NCI-H1105 treated with DMSO at 0.1 percent for 48 hours (cell line): ENCODE measurements at regions not wholly inside any gene's neighbourhood (a gene's known extent, or its start where the extent isn't known, plus 50 kb on each side); places are given as distances from the start of the nearest gene placed in this dataset.

Experiments used
- DNase-seq: peaks from one replicate; lab custom pipeline; 2025; lab: John Stamatoyannopoulos, UW

DNA sequence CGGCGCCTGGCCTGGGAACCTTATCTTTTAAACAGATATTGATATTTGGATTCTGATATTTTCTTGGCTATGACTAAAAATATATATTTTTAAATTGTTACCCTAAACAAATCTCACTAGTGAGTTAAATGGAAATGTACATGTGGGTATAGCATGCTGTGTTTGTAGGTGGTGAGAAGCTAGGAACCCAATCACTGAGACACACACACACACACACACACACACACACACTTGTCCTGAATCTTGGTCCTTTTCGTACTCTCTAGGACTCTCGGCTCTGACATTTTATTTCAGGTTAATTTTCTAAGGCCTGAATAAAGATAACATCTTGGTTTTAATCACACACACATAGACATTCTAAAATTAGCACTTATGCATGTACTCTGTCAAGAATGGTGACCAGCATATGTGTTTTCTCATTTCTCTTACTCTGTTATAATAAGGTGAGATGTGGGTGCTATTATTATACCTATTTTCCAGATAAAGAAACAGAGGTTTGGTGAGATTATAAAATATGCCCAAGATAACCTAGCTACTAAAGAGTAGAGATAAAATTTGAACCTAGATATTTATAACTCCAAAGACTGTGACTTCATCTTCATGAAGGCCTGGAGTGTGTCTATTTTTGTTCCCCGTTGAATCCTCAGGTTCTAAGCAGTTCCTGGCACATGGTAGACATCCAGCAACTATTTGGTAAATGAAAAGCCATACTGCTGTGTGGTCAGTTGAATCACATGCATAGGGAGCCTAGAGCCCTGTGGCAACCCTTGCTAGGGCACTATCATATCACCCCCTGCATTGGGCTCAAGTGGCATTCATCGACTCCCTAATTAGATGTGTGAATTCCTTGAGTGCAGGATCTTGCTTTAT, 85.0 kb upstream of the RAB3GAP2 start:
- no peak for DNase-seq

DNA sequence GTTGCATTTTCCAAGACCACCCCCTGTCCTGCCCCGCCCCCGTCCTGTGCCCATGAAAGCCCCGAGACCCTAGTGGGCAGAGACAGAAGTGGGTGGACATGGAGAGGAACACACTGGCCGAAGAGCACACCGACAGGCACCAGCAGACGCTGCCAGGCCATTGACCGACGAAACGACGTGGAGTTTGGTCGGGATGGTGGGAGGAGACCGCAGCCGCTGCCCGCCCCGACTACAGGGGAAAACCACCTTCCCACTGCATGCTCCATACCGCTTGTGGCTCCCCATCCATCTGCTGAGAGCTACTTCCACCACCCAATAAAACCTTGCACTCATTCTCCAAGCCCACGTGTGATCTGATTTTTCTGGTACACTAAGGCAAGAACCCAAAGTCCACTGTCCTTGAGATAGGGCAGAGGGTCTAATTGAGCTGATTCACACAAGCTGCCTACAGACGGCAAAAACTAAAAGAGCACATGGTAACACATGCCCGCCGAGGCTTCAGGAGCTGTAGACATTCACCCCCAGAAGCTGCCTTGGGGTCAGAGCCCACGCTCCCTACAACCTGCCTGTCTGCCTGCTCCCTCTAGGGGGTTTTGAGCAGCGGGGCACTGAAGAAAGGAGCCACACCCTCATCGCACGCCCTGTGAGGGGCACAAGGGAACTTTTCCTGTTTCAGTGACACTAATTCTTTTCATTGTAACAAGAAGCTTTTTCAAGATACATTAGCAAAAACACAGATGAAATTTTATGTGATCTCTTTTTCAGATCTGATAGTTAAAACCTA, 81.2 kb upstream of the RAB3GAP2 start:
- DNase-seq, result no peak

DNA sequence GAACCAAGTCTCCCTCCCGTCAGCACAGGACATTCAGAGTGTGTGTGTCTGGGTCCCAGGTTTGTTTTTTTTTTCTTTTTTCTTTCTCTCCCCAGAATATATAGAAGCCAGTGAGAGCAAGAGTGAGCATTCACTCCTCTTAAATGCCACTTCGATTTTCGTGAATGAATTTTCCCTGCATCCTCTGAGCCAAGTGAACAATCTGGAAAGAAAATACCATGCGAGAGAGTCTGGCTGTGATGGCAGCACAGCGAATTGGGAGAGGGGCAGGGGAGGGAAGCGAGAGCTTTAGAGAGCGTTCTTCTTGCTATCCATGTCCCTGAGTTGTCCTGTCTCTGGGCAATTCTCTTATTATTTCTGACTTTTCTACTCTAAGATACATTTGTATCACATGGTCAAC, 76.0 kb upstream of the RAB3GAP2 start:
- no peak for DNase-seq

DNA sequence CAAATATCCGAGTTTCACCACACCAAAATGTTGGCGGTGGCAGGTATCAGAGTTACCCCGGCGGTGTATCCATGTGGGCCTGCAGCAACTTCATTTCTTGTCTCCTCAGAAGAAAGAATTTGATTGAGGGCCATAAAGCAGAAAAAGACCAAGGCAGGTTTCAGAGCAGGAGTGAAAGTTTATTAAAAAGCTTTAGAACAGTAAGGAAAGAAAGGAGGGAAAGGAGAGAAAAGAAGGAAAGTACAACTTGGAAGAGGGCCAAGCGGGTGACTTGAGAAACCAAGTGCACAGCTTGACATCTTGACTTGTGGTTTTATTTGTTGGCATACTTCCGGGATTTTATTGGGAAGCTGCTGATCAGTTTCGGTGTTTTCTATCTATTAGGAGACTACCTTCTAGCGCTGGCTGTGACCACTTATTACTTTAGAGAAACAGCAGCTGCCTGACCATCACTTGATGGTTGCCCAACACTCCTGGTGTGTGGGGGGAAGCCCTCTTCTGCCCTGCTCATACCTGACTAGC, 75.5 kb upstream of the RAB3GAP2 start:
- no peak for DNase-seq

DNA sequence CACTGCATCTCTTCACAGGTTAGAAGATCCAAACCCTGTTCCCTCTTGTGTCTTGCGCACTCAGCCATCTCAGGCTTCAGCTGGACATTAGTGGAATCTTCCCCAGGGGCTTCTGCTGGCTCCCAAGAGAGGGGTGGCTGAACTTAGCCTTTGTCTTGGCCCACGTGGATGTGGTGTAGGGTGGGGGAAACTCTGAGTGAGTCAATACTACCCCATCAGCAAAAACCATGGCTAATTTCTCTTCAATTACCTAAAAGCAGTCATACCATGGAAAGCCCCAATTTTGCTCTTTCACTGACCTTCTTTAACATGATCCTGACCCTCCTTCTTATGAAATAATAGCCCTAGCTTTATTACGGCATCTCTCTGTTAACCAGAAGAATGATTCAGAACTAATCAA, 72.5 kb upstream of the RAB3GAP2 start:
- no peak for DNase-seq

DNA sequence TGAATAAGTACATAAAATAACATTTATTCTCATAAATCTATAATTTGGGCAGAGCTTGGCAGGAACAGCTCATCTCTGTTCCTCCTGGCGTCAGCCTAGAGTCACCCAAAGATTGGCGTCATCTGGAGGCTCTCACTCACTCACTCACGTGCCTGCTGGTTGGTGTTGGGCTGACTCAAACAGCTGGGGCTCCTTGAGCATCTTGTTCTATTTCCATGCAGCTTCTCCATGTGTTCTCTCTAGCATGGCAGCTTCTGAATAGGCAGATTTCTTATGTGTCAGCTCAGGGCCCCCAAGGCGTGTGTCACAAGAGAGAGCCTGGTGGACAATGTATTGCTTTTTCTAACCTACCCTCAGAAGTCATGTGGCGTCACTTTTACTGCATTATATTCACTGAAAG, 70.6 kb upstream of the RAB3GAP2 start:
- no peak for DNase-seq

DNA sequence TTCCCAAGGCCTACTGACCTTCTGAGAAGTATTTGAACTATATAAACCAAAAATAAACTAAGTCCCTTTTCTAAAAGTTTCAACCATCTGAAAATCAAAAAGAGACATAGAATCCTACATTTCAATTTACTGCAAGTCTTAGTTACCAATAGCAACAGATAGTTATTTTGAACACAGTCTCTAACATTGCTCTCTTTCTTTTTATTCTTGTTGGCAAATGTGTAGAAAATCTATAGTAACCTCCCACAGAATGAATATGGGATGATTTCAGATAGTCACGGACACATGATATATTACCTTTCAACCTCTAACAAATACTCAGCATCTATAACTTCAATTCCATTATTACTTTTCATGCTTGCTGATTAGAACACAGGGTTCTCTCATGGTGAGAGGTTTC, 68.9 kb upstream of the RAB3GAP2 start:
- DNase-seq, result no peak

DNA sequence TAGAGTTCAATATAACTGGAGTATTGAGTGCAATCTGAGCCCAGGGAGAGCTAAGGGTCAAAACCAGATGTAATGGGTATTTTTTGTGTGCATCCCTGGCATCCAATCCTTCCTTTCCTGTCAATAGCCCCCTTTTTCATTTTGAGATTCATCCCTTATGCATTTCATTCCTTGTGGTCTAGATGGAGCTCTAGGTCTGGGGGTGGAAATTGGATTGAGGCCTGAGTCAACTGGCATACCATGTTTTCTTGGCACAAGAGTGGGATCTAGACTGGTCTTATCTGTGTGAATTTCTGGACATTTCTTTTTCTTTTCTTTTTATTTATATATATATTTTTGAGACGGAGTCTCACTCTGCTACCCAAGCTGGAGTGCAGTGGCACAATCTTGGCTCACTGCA, 67.3 kb upstream of the RAB3GAP2 start:
- DNase-seq, result peak; percentile 4

DNA sequence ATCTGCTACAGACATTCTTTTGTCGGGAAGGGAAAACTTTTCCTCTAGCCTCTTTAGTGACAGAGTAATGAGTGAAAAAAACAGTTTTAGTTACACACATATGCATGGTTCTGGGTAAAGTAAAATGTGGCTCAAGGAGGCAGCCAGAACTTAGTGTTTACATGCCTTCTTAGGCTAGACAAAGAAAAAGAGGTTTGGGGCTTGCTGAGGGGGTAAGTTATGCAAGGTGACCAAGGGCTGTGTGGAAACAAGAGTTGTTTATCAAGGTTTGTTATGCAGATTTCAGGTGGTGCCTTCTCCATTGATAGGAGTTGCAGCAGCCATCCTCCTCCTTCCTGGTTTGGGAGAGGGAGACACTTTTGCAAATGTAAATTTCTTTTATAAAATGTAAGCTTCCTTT, 66.5 kb upstream of the RAB3GAP2 start:
- DNase-seq, result no peak

DNA sequence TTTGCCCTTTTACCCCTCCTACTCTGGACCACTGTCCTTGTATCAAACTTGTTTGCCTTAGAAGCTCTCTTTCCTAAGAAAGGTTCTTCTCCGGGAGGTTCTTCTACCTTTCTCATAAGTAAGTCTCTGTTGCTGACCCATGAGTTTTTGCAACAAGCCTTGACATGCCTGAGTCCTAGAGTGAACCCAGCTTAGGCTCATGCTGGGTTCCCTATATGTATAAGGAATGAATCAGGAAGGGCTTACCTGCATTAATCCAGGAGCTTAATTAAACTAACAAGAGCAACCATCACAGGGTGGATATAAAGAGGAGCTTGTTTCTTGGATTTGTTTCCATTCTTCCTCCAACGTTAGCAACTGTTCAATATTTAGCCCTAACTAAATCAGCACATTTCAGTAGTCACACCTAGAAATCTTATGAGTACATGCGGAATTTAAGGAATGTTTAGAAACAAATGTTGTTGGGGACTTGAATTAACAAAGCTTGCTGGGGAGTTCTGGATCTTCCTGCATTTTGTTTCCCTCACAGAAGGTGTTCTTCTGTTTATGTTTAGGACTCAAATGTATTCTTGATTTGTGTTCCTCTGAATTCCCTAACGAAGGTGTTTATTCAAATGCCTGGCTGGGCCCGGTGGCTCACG, 64.3 kb upstream of the RAB3GAP2 start:
- no peak for DNase-seq

DNA sequence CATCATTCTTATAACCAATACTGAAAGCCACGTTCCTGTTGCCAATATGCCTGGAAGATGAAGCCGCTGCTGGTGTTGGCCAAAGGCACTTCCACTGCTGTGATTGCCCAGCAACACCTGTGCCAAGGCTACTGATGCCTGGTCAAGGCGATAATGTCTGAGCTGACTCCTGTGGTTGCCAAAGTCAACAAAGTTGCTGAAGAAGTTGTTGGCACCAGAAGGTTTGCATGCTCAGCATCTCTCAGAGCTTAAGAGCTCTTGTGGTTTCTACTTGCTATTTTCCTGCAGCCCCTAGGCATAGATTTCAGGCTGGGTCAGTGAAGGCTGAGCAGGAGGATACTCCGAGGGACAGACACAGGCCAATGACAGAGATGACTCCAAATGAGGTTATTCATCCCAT, 63.4 kb upstream of the RAB3GAP2 start:
- DNase-seq, result peak; percentile 21

DNA sequence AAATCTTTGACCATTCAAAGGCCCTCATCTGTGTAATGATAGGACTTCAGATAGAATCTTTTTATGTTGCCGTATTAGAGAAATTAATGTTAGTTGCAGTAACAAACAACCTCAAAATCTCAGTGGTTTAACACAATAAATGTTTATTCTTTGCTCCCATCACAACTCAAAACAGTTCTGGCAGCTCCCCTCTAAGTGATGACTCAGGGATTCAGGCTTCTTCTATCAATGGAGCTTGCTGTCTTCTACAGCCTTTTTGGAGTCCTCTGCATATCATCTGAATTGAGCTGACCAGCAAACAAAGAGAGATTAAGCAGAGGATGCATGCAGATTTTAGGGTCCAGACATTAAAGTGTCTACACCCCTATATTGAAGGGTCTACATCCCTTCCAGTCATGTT, 59.1 kb upstream of the RAB3GAP2 start:
- DNase-seq, result no peak

DNA sequence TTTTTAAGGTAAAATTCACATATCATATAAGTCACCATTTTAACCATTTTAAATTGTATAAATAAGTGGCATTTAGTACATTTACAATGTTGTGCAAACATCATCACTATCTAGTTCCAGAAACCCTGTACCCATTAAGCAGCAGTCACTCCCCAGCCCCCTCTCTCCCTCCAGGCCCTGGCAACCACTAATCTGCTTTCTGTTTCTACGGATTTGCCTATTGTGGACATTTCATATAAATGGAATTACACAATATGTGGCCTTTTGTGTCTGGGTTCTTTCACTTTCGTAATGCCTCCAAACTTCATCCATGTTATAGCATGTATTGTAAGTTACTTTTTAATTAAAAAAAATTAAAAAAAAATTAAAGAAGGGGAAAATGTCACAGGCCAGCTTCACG, 58.0 kb upstream of the RAB3GAP2 start:
- DNase-seq, result no peak

DNA sequence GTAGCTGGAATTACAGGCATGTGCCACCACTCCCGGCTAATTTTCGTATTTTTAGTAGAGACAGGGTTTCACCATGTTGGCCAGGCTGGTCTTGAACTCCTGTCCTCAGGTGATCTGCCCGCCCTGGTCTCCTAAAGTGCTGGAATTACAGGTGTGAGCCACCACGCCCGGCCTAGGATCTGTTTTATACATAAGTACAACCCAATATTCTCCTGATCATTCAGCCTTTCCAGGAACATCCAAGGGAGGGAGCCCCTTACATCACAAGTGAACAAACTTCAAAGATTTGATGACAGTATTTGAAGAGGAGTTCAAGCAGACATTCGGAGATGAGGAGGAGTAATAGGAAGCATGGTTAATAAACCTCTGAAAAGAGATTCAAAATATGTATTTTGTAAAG, 54.9 kb upstream of the RAB3GAP2 start:
- DNase-seq, result no peak

DNA sequence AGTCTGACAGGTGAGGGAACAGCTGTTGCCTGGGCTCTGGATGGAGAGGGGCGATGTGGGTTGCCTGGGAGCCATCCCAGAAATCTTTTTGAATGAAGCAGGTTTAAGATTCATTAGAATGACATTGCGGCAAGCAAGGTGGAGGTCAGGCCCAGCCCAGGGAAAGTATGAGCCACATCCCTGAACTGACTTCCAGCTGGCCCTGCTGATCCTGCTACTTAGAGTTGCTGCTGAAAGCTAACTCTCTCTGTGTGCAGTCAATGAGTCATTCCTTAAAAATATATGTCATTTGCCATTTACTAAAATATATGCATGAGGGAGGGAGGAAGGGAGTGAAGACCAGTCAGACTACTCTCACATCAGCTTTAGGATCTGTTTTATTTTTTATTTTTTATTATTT, 54.3 kb upstream of the RAB3GAP2 start:
- no peak for DNase-seq

DNA sequence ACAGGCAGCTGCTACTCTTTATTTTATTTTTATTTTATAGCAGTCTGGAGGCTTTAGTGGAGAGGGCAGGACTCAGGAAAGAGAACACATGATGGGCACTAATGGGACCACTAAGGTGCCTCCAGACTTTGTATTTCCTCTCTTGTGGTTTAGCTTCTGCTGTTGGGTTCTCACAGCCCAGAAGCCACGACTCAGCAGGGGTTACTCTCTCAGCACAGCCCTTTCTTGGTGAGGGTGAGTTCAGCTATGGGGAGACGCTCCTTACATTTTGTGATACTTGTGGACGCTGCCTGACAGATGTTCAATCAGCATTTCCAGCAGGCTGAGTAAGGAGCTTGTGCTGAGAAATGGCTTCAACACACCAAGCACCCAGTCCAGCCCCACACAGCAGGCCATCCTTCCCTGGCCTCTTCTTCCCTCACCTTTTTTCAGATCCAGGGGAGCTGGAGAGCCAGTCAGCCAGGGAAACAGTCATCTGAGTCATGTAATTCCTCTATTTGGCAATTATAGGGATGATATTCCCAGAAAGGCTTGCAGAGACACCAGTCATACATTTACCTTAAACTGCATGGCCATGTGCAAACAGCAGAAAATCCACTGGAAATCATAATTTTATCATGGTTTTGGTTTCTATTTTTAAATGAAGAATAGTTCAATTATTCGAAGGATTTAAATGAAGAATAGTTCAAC, 53.2 kb upstream of the RAB3GAP2 start:
- DNase-seq, result no peak

DNA sequence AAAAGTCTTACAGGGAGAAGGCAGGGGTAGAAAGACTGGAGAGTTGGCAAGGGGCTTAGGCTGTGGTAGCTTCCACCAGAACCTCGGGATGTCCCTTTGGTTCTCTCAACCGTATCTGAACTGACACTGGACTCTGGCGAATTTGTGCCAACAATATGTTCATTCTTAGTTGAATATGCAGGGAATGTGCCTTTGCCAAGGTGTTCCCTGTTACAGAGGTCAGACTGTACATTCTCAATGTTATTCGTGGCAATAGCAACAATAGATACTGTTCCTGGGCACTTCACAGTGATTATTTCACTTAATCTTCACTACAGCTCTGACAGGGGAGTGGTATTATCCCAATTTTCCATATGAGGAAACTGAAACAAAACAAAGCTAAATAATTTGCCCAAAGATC, 51.5 kb upstream of the RAB3GAP2 start:
- DNase-seq, result no peak

DNA sequence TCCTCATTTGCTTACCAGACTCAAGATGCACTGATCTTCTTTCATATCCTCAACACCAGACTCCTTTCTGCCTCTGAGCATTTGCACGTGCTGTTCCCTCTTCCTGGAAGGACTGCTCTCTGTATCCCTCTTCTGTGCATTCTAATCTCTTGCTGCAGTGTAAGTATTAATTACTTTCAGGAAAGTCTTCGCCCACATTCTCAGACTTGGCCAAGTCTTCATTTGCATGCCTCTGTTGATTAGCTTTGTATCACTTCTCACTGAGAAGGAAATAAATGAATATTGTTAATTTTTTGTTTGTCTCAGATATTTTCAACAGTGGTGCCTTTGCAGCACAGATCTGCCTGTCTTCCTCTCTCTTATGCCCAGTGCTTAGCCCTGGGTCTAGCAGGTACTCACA, 50.3 kb upstream of the RAB3GAP2 start:
- DNase-seq, result no peak
